Mammary epithelial cell (primary cell): ENCODE measurements at regions not wholly inside any gene's neighbourhood (a gene's known extent, or its start where the extent isn't known, plus 50 kb on each side); places are given as distances from the start of the nearest gene placed in this dataset.

Experiments
- CTCF ChIP-seq, 2 donors: IDR thresholded peaks in 1 of 2; conservative IDR thresholded peaks in 1 of 2; 2 replicates each; pipeline ENCODE4 v1.5.1; 2011 to 2012; ENCODE audit warnings: inconsistent platforms in 2 of 2, low read length in 2 of 2, mild to moderate bottlenecking in 2 of 2, control low read depth in 1 of 2, low read depth in 1 of 2; ENCODE audit not compliant: insufficient read depth in 1 of 2; ENCODE audit errors: extremely low read depth in 1 of 2
- EZH2 ChIP-seq: IDR thresholded peaks from 2 replicates; pipeline ENCODE4 v1.6.1; 2012; ENCODE audit warnings: low read length, inconsistent platforms, borderline replicate concordance

DNA sequence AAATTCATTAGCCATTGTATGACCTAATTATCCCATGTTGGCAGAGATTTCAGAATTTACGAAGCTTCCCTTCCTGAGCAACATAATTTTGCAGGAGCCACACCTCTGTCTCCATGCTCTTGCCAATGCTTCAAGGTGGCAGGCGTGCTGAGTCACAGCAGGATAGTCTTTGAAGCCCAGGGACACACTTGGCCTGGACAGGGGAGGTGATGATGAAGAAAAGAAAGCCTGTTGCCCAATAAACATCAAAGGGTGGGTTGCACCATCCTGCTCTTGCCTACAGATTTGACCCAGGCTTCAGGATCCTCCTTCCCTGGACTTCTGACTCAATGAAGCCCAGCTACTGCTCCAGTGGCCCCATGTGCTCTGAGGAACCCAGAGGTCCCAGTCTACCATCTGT is 117.1 kb downstream of the MINAR1 start:
- no peak for TF ChIP-seq CTCF (conservative IDR thresholded peaks at IDR 0.05 in 1 of 2, IDR thresholded peaks at IDR 0.05 in 1 of 2; ENCODE audit: extremely low read depth in 1 of 2, insufficient read depth in 1 of 2, low read depth in 1 of 2, low read length in 2 of 2)
- TF ChIP-seq EZH2, result no peak
